HG02759 (cell line): ENCODE measurements at regions not wholly inside any gene's neighbourhood (a gene's known extent, or its start where the extent isn't known, plus 50 kb on each side); places are given as distances from the start of the nearest gene placed in this dataset.

ENCODE experiments used
- ATAC-seq: cut with Tn5 transposase; IDR thresholded peaks from one replicate; pipeline ENCODE4 v1.9.1; 2021; ENCODE audit warnings: mild to moderate bottlenecking, moderate library complexity; ENCODE audit not compliant: unreplicated experiment

- ATAC-seq, result no peak
Observed at GRCh38 chr14:75370416-75371205, 57.2 kb upstream of the JDP2 start.

GRCh38 chr14:75371297-75371696, 56.5 kb upstream of the JDP2 start:
- no peak for ATAC-seq

GRCh38 chr14:75372260-75372659, 55.6 kb upstream of the JDP2 start:
- ATAC-seq, result no peak

GRCh38 chr14:75373133-75373532, 54.7 kb upstream of the JDP2 start:
- ATAC-seq, result no peak

GRCh38 chr14:75373616-75374015, 54.2 kb upstream of the JDP2 start:
- ATAC-seq, result no peak

GRCh38 chr14:75374911-75375310, 52.9 kb upstream of the JDP2 start:
- no peak for ATAC-seq

- no peak for ATAC-seq
Observed at GRCh38 chr14:75375983-75376382, 51.8 kb upstream of the JDP2 start.
